H9 (cell line): ENCODE measurements at regions not wholly inside any gene's neighbourhood (a gene's known extent, or its start where the extent isn't known, plus 50 kb on each side); places are given as distances from the start of the nearest gene placed in this dataset.

Experiments
- DNase-seq: peaks from one replicate; pipeline ENCODE4 v3.0.0-alpha.2; 2017
- H2AFZ ChIP-seq: one replicate; pipeline ENCODE4 v1.6.1; 2013; ENCODE audit warnings: mild to moderate bottlenecking, low read length, control low read depth, moderate library complexity
- H2AK5ac ChIP-seq: 2 replicates; pipeline ENCODE4 v1.6.1; 2013; ENCODE audit warnings: low read length, control low read depth, mixed read lengths; ENCODE audit not compliant: insufficient read length
- H2BK120ac ChIP-seq: one replicate; pipeline ENCODE4 v1.6.1; 2013; ENCODE audit warnings: low read depth, mild to moderate bottlenecking, low read length, control low read depth, inconsistent platforms; ENCODE audit not compliant: poor library complexity, severe bottlenecking
- H2BK12ac ChIP-seq: 2 replicates; pipeline ENCODE4 v1.6.1; 2013; ENCODE audit warnings: low read length, control low read depth, mixed read lengths, low read depth; ENCODE audit not compliant: insufficient read length
- H2BK15ac ChIP-seq: 2 replicates; pipeline ENCODE4 v1.6.1; 2013; ENCODE audit warnings: low read depth, low read length, control low read depth
- H2BK20ac ChIP-seq: one replicate; pipeline ENCODE4 v1.6.1; 2013; ENCODE audit warnings: low read depth, mild to moderate bottlenecking, low read length, control low read depth, inconsistent platforms; ENCODE audit not compliant: poor library complexity, severe bottlenecking
- H2BK5ac ChIP-seq: 2 replicates; pipeline ENCODE4 v1.6.1; 2013; ENCODE audit warnings: low read length, control low read depth, mixed read lengths; ENCODE audit not compliant: insufficient read length
- H3K14ac ChIP-seq: 2 replicates; pipeline ENCODE4 v1.6.1; 2013; ENCODE audit warnings: low read length, control low read depth; ENCODE audit not compliant: insufficient read depth
- H3K18ac ChIP-seq: 2 replicates; pipeline ENCODE4 v1.6.1; 2013; ENCODE audit warnings: low read depth, mild to moderate bottlenecking, mixed read lengths, low read length, control low read depth; ENCODE audit not compliant: insufficient read length
- H3K23ac ChIP-seq: 2 replicates; pipeline ENCODE4 v1.6.1; 2013; ENCODE audit warnings: low read length, control low read depth, mixed read lengths, low read depth; ENCODE audit not compliant: insufficient read length
- H3K23me2 ChIP-seq: 2 replicates; pipeline ENCODE4 v1.6.1; 2013; ENCODE audit warnings: low read depth, mild to moderate bottlenecking, mixed read lengths, low read length, control low read depth; ENCODE audit not compliant: insufficient read length, poor library complexity, severe bottlenecking
- H3K27ac ChIP-seq: 2 replicates; pipeline ENCODE4 v1.5.1; 2013; ENCODE audit warnings: low read length, control low read depth, mixed read lengths, low read depth; ENCODE audit not compliant: insufficient read length
- H3K27me3 ChIP-seq: 2 replicates; pipeline ENCODE4 v1.6.1; 2013; ENCODE audit warnings: low read length, control low read depth, inconsistent platforms; ENCODE audit not compliant: insufficient read depth
- H3K4ac ChIP-seq: 2 replicates; pipeline ENCODE4 v1.6.1; 2013; ENCODE audit warnings: low read depth, mild to moderate bottlenecking, control low read depth, inconsistent platforms, low read length, moderate library complexity
- H3K4me1 ChIP-seq: 2 replicates; pipeline ENCODE4 v1.6.1; 2013; ENCODE audit warnings: low read length, control low read depth, inconsistent platforms; ENCODE audit not compliant: insufficient read depth
- H3K4me2 ChIP-seq: 2 replicates; pipeline ENCODE4 v1.6.1; 2013; ENCODE audit warnings: low read length, control low read depth, mixed read lengths; ENCODE audit not compliant: insufficient read length, insufficient read depth
- H3K56ac ChIP-seq: 2 replicates; pipeline ENCODE4 v1.6.1; 2013; ENCODE audit warnings: low read depth, mild to moderate bottlenecking, mixed read lengths, low read length, control low read depth; ENCODE audit not compliant: insufficient read length
- H3K79me1 ChIP-seq: 2 replicates; pipeline ENCODE4 v1.6.1; 2013; ENCODE audit warnings: low read depth, mild to moderate bottlenecking, moderate library complexity, low read length, control low read depth, inconsistent platforms; ENCODE audit not compliant: insufficient read depth, poor library complexity, severe bottlenecking
- H3K79me2 ChIP-seq: 2 replicates; pipeline ENCODE4 v1.6.1; 2013; ENCODE audit warnings: low read length, control low read depth, inconsistent platforms; ENCODE audit not compliant: insufficient read depth
- H3K9ac ChIP-seq: 2 replicates; pipeline ENCODE4 v1.6.1; 2013; ENCODE audit warnings: low read length, control low read depth, mixed read lengths; ENCODE audit not compliant: insufficient read length; ENCODE audit errors: extremely low read depth
- H3K9me3 ChIP-seq: one replicate; pipeline ENCODE4 v1.6.1; 2013; ENCODE audit warnings: low read depth, low read length, inconsistent platforms; ENCODE audit not compliant: control insufficient read depth
- H3T11ph ChIP-seq: one replicate; pipeline ENCODE4 v1.6.1; 2013; ENCODE audit warnings: mild to moderate bottlenecking, low read length, control low read depth, inconsistent platforms
- H4K20me1 ChIP-seq: one replicate; pipeline ENCODE4 v1.6.1; 2013; ENCODE audit not compliant: control insufficient read depth, insufficient read length, insufficient read depth
- H4K5ac ChIP-seq: 2 replicates; pipeline ENCODE4 v1.6.1; 2013; ENCODE audit warnings: low read depth, mild to moderate bottlenecking, mixed read lengths, low read length, control low read depth; ENCODE audit not compliant: insufficient read length
- H4K8ac ChIP-seq: replicated peaks from 2 replicates; pipeline ENCODE4 v1.6.1; 2013; ENCODE audit warnings: low read length, control low read depth, mixed read lengths, low read depth; ENCODE audit not compliant: insufficient read length
- H4K91ac ChIP-seq: 2 replicates; pipeline ENCODE4 v1.6.1; 2013; ENCODE audit warnings: low read depth, mild to moderate bottlenecking, moderate library complexity, mixed read lengths, low read length, control low read depth; ENCODE audit not compliant: insufficient read length
- H3K27ac Mint-ChIP-seq, 3 experiments: 2 replicates in 2 of 3; 3 replicates in 1 of 3; pipeline ENCODE4 v1.8.0; 2020 to 2021; ENCODE audit warnings: mixed read lengths in 3 of 3, mild to moderate bottlenecking in 1 of 3, moderate library complexity in 1 of 3
- H3K27me3 Mint-ChIP-seq: 2 replicates; pipeline ENCODE4 v1.8.0; 2021; ENCODE audit warnings: low read depth, mild to moderate bottlenecking, moderate library complexity, mixed read lengths
- H3K36me3 Mint-ChIP-seq, 3 experiments: 2 replicates in 2 of 3; 3 replicates in 1 of 3; pipeline ENCODE4 v1.8.0; 2020 to 2021; ENCODE audit warnings: low read depth in 3 of 3, mixed read lengths in 3 of 3; ENCODE audit not compliant: insufficient read depth in 1 of 3
- H3K4me1 Mint-ChIP-seq, 2 experiments: 2 replicates each; pipeline ENCODE4 v1.8.0; 2020; ENCODE audit warnings: mixed read lengths in 2 of 2
- H3K4me3 Mint-ChIP-seq, 2 experiments: 2 replicates in 1 of 2; 3 replicates in 1 of 2; pipeline ENCODE4 v1.8.0; 2020 to 2021; ENCODE audit warnings: mild to moderate bottlenecking in 2 of 2, mixed read lengths in 2 of 2, moderate library complexity in 1 of 2
- H3K9me3 Mint-ChIP-seq, 2 experiments: 2 replicates in 1 of 2; 3 replicates in 1 of 2; pipeline ENCODE4 v1.8.0; 2020; ENCODE audit warnings: mild to moderate bottlenecking in 2 of 2, mixed read lengths in 2 of 2, moderate library complexity in 1 of 2
- CTCF ChIP-seq: fragments of 200-600 bp; sonication (generic); conservative IDR thresholded peaks from 3 replicates; pipeline ENCODE4 v1.8.0; 2021; ENCODE audit warnings: antibody characterized with exemption, mild to moderate bottlenecking
- WGBS: extraction: QIAGEN DNeasy Blood & Tissue Kit; methylation state at CpG from one replicate; pipeline ENCODE4 v1.1.7; 2013; ENCODE audit warnings: missing lambda C conversion rate, low lambda C conversion rate, mixed read lengths; ENCODE audit not compliant: insufficient read length; ENCODE audit errors: extremely low coverage; 5-methylcytosine and 5-hydroxymethylcytosine counted together

GRCh38 chr3:5298453-5298852, 110.9 kb downstream of the EDEM1 start:
- H3K14ac ChIP-seq: no peak overlapping the region

More at GRCh38 chr3:5298453-5298852, 110.9 kb downstream of the EDEM1 start:
- H3K9me3 Mint-ChIP-seq: no peaks in the 10 kb centered on the region
- no peak overlapping the region for H3K27ac ChIP-seq
- H3K79me1 ChIP-seq: no peaks in the 10 kb centered on the region
- H2AK5ac ChIP-seq: no peak overlapping the region
- no peak for TF ChIP-seq CTCF
- no peak overlapping the region for H3K23ac ChIP-seq
- H3K9ac ChIP-seq: no peak overlapping the region
- H3K27me3 ChIP-seq: no peaks in the 10 kb centered on the region
- DNase-seq: no peak
- no peak overlapping the region for H2BK15ac ChIP-seq
- H3K18ac ChIP-seq: no peak overlapping the region
- WGBS: no CpG with 5 or more reads among the region's 3 CpGs
- no peak overlapping the region for H4K8ac ChIP-seq
- no peaks in the 10 kb centered on the region for H3K27me3 Mint-ChIP-seq
- no peak overlapping the region for H3T11ph ChIP-seq
- H3K4me3 Mint-ChIP-seq: no peak overlapping the region
- no peak overlapping the region for H3K4me2 ChIP-seq
- H4K20me1 ChIP-seq: no peaks in the 10 kb centered on the region
- H2BK20ac ChIP-seq: no peak overlapping the region
- H3K23me2 ChIP-seq: no peaks in the 10 kb centered on the region
- H3K56ac ChIP-seq: no peak overlapping the region
- no peaks in the 10 kb centered on the region for H3K36me3 Mint-ChIP-seq
- H3K27ac Mint-ChIP-seq: no peak overlapping the region
- H3K4me1 ChIP-seq: no peaks in the 10 kb centered on the region
- H2AFZ ChIP-seq: no peak overlapping the region
- H4K5ac ChIP-seq: no peak overlapping the region
- no peak overlapping the region for H2BK120ac ChIP-seq
- H3K4ac ChIP-seq: no peak overlapping the region
- no peak overlapping the region for H4K91ac ChIP-seq
- H3K79me2 ChIP-seq: no peaks in the 10 kb centered on the region
- no peaks in the 10 kb centered on the region for H3K9me3 ChIP-seq
- 0 out of 4 replicates have a peak, but pooled peaks cover 0 to under 1% of the 10 kb centered on the region in 2 experiments for H3K4me1 Mint-ChIP-seq
- no peak overlapping the region for H2BK5ac ChIP-seq
- H2BK12ac ChIP-seq: no peak overlapping the region
